ENCODE measurements at regions not wholly inside any gene's neighbourhood (a gene's known extent, or its start where the extent isn't known, plus 50 kb on each side); places are given as distances from the start of the nearest gene placed in this dataset.
"Not testable (repeated sequence)": the region's sequence is repeated elsewhere in the genome, so short reads cannot be mapped to it uniquely, and the experiment has no call there.

DNA sequence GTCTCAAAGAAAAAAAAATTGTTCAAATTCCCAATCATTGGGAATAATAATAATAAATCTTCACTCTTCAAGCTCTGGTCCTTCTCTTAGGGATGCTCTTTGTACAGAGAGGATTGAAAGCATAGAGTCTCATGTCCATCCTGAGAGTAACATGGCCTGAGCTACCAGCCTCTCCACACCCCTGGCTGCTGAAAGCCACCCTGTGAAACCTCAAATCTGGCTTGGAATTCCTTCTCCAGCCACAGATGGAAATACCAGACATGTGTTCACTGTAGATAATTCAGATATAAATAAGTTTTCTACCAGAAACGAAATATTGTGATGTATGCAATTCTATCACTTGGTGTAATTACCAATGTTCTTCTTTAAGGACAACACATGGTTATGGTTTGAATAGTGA, 140.6 kb downstream of the ARSF start:
- no peak for DNase-seq

GRCh38 chrX:3178329-3178728, 137.1 kb downstream of the ARSF start:
- DNase-seq, result no peak

DNA sequence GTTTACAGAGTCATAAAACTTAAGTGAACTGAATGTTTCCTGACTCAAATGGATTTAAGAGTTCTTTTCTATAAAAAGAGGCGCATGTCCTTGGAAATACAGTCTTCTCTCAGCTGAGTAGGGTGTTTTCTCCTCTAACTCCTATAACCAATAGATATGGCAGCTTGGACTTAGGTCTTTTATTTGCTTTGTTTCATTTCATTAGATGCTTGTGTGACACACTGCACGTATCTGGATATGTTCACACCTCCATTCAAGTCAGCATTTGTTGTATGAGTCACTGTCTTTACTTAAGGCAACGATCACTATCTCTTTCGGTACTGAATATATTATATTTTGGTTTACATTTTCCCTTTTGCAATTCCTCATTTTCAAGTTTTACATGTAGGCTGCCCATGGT, 136.6 kb downstream of the ARSF start:
- DNase-seq, result no peak

- no peak for DNase-seq
Measured at GRCh38 chrX:3176439-3176820, 135.2 kb downstream of the ARSF start.

GRCh38 chrX:3175659-3176438, 134.6 kb downstream of the ARSF start:
- no peak for DNase-seq

DNA sequence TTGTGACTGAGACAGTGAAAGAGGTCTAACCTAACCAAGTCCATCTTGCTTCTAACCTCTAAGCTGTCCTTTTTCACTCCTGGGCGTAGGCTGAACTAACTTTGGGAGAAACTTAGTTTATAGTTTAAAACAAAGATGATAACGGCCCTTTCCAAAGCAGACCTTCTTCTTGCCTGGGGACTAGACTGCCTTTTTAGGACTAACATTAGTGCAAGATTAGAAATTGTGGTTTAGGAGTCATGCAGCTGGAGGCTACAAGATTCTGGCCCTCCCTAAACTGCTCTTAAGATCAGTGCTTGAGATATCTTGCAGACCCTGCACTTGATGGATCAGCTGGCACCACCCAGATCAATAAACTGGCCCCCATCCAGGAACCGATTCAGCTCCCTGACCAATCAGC, 130.9 kb downstream of the ARSF start:
- DNase-seq, result not testable (repeated sequence)

GRCh38 chrX:3169421-3169820, 128.2 kb downstream of the ARSF start:
- no peak for DNase-seq

DNA sequence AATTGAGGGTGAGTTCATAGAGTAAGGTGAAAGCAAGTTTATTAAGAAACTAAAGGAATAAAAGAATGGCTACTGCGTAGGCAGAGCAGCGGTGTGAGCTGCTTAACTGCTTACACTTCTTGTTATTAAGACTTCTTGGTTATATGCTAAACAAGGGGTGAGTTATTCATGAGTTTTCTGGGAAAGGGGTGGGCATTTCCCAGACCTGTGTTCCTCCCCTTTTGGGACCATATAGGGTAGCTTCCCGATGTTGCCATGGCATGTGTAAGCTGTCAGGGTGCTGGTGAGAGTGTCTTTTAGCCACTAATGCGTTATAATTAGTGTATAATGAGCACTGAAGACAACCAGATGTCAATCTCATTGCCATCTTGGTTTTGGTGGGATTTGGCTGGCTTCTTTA, 126.5 kb downstream of the ARSF start:
- DNase-seq, result no peak

- DNase-seq, result no peak
Measured at GRCh38 chrX:3166670-3167455, 125.6 kb downstream of the ARSF start.

- DNase-seq, result no peak
Measured at GRCh38 chrX:3165808-3166207, 124.5 kb downstream of the ARSF start.
